GM11168 (cell line): ENCODE measurements at regions not wholly inside any gene's neighbourhood (a gene's known extent, or its start where the extent isn't known, plus 50 kb on each side); places are given as distances from the start of the nearest gene placed in this dataset.

ENCODE experiments used
- in situ Hi-C: fragments of 300-500 bp; cut with MboI; formaldehyde crosslinking; loops from one replicate; pipeline ENCODE4 v1.12.0; 2022; ENCODE audit warnings: low sequenced_read_pairs; ENCODE audit not compliant: unreplicated experiment

DNA sequence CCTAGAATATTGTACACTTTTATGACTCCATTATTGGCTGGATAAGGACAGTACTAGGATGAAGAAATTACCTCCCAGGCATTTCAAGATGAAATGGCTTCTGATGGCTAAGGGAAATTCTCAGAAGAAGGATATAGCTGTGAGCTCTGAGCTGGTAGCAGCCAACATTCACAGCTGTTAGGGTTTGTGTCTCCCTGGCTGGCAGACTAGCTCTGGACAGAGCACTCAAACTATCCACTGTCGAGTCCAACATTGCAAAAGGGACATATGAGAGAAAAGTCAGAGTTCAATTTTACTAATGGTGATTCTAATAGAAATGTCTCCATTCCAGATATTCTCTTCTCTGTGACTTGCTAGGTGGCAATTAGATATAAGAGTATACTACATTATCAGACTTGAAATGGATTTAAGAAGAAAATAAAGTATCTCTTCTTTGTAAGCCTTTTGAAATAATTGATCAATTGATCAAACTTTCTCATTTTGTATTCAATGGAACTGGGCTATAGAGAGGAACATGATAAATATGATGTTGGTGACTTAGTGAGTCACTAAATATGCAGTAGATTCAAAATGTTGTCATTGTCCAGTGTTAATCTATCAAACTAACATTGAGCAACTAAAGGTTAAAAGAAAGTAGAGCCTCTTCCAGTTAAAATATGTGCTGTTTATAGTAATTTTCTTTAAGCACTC, 1920.3 kb downstream of the SUCLG1 start:
- in situ Hi-C loops, result no loop called here

DNA sequence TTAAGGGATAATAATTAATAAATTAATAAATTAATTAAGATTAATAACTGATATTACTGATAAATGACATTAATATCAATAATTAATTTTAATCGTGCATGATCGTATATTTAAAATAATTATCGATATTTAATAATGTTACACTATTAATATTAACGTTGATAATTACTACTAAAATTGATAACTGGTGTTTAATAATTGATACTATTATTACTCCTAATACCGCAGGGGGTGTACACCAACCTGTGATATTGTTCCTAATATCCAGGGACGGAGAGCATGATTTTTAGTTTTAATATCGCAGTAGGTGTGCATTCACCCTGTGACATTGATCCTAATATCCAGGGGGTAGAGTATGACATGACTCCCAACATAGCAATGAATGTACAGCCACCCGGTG, 1930.8 kb downstream of the SUCLG1 start:
- in situ Hi-C loops, result no loop called here

DNA sequence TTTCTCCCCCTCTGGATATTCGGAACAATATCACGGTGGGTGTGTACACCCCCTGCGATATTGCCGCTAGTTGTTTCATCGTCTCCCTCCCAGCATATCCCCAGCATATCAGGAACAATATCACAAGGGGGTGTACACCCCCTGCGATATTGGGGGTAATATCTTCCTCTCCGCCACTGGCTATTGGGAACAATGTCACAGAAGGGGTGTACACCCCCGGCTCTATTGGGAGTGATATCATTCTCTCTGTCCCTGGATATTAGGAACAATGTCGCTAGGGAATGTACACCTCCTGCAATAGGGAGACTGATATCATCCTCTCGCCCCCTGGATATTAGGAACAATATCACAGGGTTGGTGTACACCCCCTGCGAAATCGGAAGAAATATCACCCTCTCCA, 1932.0 kb downstream of the SUCLG1 start:
- in situ Hi-C loops, result no loop called here

DNA sequence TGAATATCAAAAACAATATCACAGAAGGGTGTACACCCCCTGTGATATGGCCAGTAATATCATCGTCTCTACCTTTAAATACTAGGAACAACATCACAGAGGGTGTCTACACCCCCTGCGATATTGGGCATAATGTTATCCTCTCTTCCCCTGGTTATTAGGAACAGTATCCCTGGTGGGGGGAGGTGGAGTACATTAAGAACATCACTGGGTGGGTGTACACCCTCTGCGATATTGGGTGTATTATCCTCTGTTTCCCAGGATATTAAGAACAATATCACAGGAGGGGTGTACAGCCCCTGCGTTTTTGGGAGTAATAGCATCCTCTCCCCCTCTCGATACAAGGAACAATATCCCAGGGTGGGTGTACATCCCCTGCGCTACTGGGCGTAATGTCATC, 1932.8 kb downstream of the SUCLG1 start:
- in situ Hi-C loops, result no loop called here

DNA sequence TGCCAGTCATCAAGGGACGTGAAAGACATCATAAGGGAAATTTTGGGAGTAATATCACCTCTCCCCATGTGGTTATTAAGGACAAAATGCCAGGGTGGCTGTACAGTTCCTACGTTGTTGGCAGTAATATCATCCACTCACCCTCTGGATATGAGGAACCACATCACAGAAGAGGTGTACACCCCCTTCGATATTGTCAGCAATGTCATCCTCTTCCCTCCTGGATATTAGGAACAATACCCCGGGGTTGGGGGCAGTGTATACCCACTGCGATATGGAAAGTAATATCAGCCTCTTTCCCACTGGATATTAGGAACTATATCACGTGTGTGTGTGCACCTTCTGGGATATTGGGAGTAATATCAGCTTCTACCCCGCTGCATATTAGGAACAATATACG, 1933.3 kb downstream of the SUCLG1 start:
- in situ Hi-C loops, result no loop called here

DNA sequence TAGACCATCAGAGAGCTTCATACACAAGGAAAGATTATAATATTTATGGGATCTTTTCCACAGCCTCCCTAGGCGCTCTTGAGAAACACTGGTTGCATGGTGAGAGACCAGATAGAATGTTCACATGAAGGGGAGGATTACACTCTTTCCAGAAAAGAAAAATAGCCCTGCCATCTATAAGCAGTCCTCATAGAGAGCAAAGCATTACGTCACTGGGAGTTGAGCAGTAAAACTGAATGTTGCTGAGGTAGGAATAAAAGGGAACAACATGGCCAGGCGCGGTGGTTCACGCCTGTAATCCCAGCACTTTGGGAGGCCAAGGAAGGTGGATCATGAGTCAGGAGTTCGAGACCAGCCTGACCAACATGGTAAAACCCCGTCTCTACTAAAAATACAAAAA, 1934.3 kb downstream of the SUCLG1 start:
- in situ Hi-C loops, result no loop called here

DNA sequence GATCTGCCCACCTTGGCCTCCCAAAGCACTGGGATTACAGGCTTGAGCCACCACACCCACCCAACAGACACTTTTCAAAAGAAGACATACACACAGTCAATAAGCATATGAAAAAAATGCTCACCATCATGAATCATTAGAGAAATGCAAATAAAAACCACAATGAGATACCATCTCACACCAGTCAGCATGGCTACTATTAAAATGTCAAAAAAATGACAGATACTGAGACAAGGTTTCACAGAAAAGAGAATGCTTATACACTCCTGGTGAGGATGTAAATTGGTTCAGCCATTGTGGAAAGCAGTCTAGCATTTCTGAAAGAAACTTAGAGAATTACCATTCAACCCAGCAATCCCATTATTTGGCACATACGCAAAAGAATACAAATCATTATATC, 1947.2 kb downstream of the SUCLG1 start:
- in situ Hi-C loops, result no loop called here

DNA sequence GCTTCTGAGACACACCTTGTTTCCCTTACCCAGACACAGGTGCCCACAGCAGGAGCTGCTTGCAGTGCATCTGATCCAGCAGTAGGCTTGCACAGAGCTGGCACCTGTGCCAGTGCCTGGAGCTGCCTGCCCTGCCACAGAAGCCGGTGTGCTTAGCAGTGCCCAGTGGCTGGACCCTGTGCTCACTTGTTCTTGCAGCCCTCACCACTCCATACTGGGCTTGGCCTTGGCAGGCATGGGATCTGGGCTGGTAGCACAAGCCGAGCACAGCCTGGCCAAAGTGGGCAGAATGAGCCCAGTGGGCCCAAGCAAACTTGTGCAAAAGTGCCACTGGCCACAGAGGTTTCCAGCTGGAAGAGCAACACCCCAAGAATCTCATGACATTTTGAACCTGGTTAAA, 1950.4 kb downstream of the SUCLG1 start:
- in situ Hi-C loops, result no loop called here

DNA sequence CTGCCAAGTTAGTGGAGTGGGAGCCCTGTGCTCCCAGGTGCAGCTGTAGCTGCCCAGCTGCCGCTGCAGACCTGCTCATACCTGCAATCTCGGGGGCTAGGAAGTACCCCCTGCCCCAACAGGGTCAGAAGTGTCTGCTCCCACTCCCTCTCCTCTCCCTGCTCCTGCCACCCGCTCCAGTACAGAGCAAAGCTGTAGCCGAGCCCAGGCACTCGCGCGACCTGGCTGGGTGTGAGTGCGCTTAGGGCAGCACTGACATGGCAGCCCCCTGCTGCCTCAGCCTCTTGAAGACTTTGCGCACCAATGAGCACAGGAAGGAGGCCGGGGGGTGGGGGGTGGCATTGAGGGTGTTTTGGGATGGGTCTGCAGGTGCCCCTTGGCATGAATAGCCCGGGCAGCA, 1951.4 kb downstream of the SUCLG1 start:
- in situ Hi-C loops, result no loop called here

DNA sequence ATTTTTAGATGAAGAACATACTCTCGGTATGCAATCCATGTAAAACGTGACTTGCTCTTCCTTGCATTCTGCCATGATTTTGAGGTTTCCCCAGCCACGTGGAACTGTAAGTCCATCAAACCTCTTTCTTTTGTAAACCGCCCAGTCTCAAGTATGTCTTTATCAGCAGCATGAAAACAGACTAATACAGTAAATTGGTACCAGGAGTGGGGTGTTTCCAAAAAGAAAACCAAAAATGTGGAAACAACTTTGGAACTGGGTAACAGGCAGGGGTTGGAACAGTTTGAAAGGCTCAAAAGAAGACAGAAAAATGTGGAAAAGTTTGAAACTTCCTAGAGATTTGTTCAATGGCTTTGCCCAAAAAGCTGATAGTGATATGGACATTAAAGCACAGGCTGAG, 1957.9 kb downstream of the SUCLG1 start:
- in situ Hi-C loops, result no loop called here

DNA sequence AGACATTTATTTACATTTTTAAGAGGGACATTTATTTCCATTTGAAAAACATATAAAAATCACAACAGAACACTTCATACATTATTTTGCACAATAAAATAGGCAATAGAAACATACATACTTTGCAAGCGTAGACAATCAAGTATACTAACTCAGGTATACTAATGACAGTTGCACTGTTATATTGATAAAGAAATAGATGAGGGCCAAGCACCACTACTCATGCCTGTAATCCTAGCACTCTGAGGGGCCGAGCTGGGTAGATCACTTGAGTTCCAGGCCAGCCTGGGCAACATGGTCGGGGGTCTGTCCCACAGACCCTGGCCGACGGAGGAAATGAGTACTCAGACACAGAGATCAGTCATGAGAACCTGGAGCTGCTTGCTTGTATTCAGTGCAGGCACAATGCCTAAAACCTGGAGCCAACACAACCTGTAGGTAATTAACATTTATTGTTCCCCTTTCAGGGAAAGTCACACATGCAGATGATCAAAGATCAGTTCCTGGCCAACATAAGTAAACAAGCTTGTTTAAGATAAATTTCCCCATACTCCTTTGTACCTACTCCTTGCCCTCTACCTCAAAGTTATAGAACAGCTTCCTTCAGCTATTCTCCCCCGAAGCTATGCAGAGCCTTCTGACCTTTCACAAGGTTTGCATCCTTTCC, 1960.2 kb downstream of the SUCLG1 start:
- in situ Hi-C loops, result no loop called here

DNA sequence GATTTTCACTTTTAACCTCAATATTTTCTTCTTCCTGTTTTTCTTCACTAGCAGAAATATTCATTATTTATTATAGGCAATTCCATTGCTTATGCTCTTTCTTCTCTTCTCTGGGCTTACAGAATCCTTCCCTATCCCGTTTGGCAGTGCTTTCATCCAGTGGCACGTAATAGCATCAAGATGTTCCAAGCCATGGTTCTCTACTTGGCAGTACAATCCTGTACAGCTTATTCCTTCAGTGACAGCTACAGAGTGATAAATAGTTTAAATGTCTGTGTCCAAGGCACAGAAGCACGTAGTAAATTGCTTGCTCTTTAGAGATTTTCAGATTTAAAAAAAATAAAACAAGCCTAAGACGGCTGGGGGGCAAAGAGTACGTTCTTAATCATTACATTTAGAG, 1964.3 kb downstream of the SUCLG1 start:
- in situ Hi-C loops, result no loop called here

DNA sequence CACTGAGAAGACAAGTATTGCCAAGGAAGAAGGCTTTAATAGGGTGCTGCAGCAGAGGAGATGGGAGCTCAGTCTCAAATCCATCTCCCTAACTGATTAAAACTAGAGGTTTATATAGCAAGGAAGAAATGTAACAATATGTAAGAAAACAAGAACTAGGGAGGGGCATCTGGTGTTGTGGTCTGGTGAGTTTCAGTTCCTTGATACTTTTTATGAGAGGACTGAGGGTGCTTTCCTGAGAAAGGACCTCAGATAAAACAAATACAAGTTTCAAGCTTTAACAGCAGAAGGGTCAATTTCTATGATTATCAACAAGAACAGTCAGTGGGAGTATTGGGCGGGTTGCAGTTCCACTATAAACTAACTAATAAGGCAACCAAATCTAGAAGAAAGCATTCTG, 1967.5 kb downstream of the SUCLG1 start:
- in situ Hi-C loops, result no loop called here

DNA sequence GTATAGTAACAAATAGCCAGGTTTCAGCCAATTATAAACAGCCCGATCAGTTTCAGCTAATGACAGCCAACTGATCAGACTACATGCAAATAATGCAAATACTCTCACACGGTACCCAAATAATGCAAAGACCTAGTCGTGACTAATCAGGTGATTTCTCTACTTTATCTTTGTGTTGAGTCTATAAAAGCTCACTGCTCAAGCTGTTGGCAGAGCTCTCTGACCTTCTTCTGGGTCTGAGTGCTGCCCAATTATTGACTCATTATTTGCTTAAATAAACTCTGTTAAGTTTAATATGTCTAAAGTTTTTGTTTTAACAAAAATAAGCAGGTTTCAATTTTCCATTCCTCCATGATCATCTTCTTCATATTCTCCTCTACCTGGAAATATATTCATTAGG, 1971.7 kb downstream of the SUCLG1 start:
- in situ Hi-C loops, result no loop called here

DNA sequence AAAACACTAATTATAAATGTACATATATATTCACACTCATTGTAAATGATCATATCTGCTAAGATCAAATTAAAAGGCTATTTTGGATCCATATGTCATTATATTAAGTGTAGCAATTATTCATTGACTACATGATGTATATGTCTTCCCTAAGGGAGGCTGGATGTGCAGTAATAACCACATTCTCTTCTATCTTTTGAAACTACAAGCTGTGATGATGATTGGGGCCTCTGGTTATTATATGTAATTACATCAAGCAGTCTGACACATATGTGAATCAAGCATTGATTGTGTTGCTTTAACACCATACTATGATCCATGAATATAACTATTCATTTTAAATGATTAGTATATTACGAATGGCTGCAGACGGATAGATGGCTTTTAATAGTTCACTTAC, 1973.4 kb downstream of the SUCLG1 start:
- in situ Hi-C loops, result no loop called here

DNA sequence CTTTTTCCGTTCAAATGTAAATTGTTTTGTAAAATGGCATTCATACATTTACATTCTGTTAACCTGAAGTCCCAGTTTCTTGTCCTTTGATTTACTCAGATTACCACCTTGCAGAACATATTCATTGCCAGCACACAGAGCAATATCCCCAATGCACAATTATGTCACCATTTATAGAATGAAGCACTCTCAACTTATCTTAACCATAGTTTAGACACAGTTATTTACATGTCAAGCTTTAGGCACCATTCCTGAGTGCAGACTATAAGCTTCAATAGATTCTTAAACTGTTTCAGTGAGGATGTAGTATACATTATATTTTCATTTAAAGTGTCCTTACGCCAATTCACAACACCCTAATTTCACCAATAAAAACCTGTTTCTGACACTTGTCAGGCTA, 1977.9 kb downstream of the SUCLG1 start:
- in situ Hi-C loops, result no loop called here

DNA sequence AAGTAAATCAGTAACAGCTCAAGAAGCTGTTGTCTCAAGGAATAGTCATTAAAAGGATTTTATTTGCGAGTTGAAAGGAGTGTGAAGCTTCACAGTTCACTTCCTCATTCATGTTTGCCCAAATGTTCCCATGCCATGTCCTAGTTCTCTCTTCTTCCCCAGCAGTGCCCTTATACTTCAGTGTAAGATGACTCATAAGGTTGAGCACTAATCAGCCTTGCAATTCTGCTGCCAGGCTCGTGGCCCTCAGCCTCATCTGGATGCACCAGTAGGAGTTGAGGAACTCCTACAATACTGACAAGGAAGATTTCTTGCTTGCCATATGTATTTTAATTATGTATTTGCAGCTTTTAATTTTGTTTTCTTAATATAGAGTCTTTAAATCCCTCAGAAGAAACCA, 1980.4 kb downstream of the SUCLG1 start:
- in situ Hi-C loops, result no loop called here

DNA sequence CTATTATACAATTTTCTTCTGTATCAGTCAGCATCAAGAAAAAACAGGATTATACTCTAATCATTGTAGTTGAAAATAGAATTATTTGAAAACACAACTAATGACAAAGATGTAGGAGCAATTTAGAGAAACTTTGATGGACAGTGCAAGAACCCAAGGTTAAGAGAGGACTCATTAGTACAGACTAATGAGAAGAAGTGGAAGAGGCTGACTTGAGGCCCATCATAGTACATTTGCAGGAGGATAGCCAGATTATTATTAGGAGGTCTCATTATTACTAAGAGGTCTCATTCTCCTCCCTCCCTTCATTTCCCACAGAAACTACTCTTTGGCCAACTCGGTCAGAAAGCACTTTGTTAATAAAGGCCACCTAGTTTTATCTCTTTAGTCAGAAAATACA, 1983.0 kb downstream of the SUCLG1 start:
- in situ Hi-C loops, result no loop called here

DNA sequence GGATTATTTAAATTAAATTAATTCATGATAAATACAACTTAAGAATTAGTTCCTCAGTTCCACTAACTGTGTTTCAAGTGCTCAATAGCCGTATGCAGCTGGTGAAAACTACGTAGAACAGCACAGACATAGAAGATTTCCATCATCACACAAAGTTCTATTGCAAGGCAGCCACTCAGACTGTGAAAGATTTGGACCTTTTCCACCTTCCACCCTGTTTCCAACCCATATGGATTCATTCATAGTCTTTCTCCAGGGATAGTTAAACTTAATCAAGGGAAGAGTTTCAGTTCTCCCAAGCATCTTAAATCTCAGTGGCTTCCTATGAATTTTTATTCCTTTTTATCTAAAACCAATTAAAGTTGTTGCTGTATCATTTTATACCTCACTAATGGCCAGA, 2030.8 kb downstream of the SUCLG1 start:
- in situ Hi-C loops, result no loop called here

DNA sequence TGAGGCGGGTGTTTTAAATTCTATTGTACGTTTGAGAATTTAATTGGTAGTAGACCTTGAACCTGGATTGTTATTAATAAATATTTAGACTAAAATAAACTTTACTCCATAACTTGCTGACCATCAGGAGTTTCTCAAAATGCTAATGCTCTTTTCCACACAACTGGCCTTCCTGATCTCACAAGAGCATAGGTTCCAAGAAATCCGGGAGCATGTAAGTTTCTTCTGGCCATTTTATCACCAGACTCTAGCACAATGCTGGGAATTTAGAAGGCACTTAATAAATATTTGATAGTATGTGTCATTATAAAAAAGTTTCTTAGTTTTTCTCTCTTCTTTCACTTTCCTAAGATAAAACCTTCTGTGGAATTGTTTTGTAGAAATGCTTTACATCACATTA, 2047.1 kb downstream of the SUCLG1 start:
- in situ Hi-C loops, result no loop called here

DNA sequence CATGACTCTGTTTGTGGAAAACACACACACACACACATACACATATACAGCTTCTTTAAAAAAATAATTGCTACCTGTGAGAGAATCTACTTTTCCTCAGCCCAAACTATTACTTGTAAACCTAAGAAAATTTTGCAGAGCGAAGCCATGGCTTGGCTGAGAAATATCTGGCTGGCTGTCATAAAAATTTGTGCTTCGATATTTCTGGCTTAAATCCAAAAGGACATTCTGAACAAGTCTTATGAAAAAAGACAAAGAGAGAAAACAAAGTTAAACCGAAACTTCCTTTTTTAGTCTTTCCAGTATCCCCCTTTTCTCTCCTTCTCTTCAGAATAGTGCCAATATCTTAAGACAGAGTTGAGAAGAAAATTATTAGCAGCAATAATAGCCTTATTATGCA, 2048.0 kb downstream of the SUCLG1 start:
- in situ Hi-C loops, result no loop called here

DNA sequence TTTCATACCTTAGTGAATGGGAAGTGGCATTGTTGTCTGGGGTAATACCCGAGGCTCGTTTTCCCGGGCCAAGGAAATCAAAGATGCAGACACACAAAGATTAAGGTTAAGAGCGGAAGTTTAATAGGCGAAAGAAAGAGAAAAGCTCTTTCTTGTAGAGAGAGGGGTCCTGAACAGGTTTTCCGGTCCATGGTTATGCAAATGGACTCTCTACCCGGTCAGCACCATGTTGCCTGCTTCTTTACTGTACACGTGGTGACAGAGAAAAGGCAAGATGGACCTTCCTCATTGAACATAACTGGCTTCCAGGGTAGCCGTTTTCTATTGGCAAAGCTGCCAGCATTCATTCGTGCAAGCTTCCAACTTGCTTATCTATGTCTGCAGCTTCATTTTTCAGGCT, 2063.5 kb downstream of the SUCLG1 start:
- in situ Hi-C loops, result no loop called here
